AG09309 (cell line): ENCODE measurements at regions not wholly inside any gene's neighbourhood (a gene's known extent, or its start where the extent isn't known, plus 50 kb on each side); places are given as distances from the start of the nearest gene placed in this dataset.

Experiments used
- DNase-seq: peaks from one replicate; pipeline ENCODE4 v3.0.0-alpha.2; 2010; ENCODE audit warnings: low read depth
- H3K4me3 ChIP-seq: 2 replicates; pipeline ENCODE4 v1.5.1; 2011; ENCODE audit warnings: mild to moderate bottlenecking, low read depth, low read length, moderate library complexity; ENCODE audit not compliant: control insufficient read depth
- TF ChIP-seq, protein P1 (sequence below): IDR thresholded peaks from 2 replicates; pipeline ENCODE4 v1.5.1; 2011; ENCODE audit warnings: mild to moderate bottlenecking, low read depth, low read length, inconsistent platforms; ENCODE audit not compliant: insufficient read depth, control insufficient read depth; ENCODE audit errors: missing control alignments

DNA sequence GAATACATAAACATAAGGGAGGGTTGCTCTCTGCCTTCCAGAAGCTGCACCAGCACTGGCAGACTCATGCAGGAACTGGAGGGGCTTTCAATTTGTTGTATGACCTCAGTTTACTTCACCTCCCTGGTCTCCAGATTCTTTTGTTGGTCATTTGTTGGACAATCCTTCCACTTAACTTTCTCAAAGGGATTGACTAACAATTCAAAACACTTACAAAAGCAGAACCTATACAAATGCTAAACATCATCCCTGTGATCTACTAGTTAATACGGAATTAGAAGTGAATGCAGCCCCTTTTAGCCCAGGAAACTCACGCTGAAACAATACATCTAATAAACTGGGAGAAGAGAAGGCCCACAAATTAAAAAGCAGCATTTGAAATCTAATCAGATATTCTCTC, 404.6 kb upstream of the BRINP1 start:
- H3K4me3 ChIP-seq = no peak overlapping the region
- TF ChIP-seq, protein P1, sequence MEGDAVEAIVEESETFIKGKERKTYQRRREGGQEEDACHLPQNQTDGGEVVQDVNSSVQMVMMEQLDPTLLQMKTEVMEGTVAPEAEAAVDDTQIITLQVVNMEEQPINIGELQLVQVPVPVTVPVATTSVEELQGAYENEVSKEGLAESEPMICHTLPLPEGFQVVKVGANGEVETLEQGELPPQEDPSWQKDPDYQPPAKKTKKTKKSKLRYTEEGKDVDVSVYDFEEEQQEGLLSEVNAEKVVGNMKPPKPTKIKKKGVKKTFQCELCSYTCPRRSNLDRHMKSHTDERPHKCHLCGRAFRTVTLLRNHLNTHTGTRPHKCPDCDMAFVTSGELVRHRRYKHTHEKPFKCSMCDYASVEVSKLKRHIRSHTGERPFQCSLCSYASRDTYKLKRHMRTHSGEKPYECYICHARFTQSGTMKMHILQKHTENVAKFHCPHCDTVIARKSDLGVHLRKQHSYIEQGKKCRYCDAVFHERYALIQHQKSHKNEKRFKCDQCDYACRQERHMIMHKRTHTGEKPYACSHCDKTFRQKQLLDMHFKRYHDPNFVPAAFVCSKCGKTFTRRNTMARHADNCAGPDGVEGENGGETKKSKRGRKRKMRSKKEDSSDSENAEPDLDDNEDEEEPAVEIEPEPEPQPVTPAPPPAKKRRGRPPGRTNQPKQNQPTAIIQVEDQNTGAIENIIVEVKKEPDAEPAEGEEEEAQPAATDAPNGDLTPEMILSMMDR = no peak
- DNase-seq = no peak

DNA sequence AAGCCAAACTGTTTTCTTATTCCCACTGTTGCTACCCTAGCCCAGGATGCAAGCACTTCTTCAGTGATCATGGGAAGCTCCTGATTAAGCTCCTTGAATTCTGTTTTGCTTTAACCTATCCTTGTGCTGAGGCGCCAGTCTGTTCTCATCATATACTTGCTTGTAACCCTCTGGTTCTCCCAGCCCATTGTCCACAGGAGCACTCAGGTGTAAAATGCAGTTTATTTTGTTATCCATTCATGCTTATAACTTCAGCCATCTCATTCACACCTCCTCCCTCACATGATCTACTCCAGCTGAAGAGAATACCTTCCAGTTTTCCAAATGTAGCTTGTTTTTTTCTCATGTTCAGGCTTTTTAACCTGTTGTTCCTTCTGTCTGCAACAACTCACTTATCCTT, 402.1 kb upstream of the BRINP1 start:
- H3K4me3 ChIP-seq = no peak overlapping the region
- DNase-seq = no peak
- TF ChIP-seq, protein P1 = no peak

DNA sequence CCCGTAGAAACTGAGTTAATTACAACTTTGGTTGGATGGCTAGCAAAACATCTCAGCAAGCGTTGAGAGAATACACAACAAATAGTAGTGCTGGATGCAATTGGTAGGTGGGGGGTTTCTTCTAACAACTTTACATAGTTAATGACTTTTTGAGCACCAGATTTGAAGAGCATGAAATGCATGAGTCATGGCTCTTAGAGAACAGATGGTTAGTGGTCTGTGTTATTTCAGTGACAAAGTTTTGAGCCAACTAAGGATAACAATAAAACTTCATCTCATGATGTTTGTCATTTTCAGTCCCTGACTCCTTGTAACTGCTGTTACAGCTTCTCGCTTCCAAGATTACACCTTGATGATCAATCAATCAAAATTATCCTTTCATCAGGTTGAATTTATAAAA, 399.0 kb upstream of the BRINP1 start:
- TF ChIP-seq, protein P1 = no peak
- DNase-seq = no peak
- H3K4me3 ChIP-seq = no peak overlapping the region

DNA sequence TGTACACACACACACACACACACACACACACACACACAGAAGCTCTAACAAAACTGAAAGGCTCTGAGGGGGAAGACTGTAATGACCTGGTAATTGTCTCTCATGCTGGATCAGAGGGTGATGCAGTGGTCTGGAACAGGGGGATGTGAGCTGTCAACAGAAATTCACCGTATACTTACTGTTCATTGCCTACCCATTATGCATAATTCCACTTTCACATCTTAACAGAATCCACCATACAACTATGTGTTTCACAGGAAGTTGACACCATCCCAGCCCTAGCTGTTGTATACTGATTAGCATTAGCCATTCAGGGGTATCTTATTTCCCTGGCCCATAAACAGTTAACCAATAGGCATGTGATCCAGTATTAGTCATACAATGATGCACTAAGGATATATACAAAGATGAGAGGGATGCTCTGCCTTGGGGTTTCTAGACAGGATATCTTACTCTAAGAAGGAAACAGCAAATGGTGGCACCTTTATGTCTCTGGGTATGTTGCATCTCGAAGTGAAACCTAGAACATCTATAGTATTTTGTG, 396.5 kb upstream of the BRINP1 start:
- TF ChIP-seq, protein P1 = no peak
- no peak for DNase-seq
- H3K4me3 ChIP-seq = no peak overlapping the region

DNA sequence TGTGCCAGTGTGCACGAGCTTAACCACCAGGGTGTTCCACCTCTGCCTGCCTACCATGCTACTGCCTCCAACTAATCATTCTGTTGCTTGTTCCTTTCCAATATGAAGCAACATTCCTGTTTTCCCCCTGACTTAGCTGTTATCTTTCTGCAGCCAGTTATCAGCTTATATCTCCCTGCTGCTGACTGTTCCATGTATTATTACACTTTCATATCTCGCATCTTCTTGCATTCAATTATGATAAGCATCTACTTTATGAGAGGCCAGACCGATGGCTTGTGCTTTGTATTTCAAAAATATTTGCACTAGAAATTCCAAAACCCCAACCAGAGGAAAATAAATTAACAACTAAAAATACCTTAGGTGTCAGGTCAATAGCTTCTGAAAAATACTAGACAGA, 394.0 kb upstream of the BRINP1 start:
- H3K4me3 ChIP-seq = no peak overlapping the region
- DNase-seq = no peak
- TF ChIP-seq, protein P1 = no peak

DNA sequence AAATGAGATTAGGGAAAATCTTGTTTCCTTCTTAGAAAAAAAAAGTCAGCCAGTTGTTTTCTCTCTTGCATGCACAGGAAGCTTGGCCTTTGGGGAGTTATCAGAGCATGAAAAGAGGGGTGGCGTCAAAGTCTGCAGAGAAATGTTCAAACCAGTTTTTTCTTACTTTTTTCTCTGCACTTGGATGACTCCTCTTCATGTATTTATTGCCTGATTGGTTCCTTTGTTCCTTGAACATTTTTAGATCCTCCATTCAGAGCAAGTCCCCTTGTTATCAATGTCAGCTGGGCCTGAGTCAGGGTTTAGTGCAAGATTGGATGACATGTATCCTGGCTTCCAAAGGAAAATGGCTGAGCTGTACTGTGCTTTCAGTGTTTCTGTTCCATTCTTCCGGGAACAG, 392.6 kb upstream of the BRINP1 start:
- DNase-seq = no peak
- no peak overlapping the region for H3K4me3 ChIP-seq
- TF ChIP-seq, protein P1 = no peak

DNA sequence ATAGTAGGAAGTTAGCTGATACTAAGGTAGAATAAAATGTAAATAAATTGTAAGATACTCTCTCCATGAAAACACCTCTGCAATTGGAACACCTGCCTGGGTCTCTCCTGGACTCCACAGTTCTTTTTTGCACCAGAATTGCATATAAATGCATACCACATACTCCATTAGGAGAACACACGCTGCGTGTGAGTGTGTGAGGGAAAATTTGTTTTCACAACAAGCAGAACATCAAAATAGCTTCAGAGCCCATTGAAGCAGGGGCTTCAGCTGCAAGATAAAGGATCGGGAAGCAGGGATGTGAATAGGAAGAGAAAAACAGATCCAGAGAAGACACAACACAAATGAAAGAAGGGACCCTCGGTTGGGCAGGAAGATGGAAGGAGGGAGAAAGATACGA, 389.8 kb upstream of the BRINP1 start:
- TF ChIP-seq, protein P1 = no peak
- DNase-seq = no peak
- no peak overlapping the region for H3K4me3 ChIP-seq
